HG03064 (cell line): ENCODE measurements at regions not wholly inside any gene's neighbourhood (a gene's known extent, or its start where the extent isn't known, plus 50 kb on each side); places are given as distances from the start of the nearest gene placed in this dataset.
A peak's percentile ranks its signal among the peaks of the same experiment; 100 is the strongest.
"Not testable (repeated sequence)": the region's sequence is repeated elsewhere in the genome, so short reads cannot be mapped to it uniquely, and the experiment has no call there.

Experiments
- ATAC-seq: cut with Tn5 transposase; IDR thresholded peaks from one replicate; pipeline ENCODE4 v1.9.1; 2021; ENCODE audit warnings: low read depth; ENCODE audit not compliant: unreplicated experiment

DNA sequence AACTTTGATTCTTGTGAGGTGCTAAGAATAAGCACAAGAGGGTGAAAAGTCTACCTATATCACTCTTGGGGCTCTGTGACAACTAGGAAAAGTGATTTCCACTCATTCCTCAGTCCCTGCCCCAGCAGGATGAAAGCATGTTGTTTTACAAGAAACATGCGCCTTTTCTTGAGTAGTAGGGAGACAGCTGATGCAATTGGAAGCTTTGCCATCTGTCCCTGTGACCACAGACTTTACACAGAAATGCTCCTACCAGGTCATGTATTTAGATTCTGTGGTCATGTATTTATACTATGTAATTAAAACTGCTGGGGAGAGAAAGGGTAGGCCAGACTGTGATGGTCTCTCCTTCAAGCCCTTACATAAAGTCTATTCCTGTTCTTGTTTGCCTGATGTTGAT, 445.5 kb downstream of the PTPRC start:
- no peak for ATAC-seq

DNA sequence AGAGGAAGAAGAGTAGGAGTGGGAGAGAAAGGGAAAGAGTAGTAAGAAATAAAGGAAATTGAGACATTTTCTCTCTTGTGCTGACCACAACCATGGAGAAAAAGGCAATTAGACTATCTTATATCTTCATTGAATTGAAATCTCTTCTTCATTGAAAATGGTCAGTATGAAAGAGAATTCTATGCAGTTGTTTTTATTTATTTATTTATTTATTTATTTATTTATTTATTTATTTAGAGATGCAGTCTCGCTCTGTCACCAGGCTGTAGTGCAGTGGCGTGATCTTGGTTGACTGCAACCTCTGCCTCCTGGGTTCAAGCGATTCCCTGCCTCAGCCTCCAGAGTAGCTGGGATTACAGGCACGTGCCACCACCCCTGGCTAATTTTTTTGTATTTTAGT, 447.1 kb downstream of the PTPRC start:
- ATAC-seq = no peak

DNA sequence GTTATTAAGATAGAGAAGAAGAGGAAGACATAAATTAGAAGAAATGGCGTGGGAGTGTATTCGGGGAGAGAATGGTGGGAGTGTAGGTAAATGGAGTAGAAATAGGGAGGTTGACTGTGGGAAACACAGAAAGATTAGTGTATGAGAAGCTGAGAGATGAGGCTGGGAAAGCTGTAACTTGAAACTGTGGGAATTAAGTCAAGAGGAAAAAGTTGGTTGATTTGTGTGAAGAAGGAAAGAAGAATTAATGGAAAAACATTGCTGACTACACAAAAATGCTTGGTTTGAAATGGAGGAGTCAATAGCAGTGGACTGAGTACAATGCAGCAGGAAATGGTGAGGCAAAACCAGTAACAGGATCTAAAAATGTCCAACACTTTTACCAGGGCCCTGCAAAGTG, 448.3 kb downstream of the PTPRC start:
- ATAC-seq = no peak

DNA sequence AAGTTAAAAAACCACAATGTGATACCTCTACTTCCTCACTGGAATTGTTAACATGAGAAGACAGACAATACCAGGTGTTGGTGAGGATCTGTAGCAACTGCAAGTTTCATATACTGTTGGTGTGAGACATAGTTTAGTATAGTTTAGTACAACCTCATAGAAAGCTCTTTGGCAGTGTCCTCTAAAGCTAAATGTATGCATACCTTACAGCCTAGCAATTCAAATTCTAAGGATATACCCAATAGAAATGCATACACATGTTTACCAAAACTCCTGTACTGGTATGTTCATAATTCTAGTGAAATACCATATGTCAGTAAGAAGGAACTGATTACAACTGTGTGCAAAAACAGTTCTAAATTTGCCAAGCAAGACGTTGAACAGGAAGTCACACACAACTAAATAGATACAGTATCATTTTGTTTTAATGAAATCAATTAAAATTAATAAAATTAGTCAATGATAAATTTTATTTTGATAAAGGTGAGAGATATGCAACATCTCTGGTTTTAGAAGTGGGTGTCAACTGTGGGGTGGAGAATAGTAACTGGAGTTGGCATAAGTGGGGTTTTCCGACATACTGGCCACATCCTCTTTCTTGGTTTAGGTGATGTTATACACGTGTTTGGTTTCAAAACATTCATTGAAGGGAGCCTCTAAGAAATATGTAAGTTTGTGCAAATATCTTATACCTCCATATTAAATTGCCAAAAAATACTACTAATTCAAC, 450.7 kb downstream of the PTPRC start:
- ATAC-seq = peak; percentile 92

DNA sequence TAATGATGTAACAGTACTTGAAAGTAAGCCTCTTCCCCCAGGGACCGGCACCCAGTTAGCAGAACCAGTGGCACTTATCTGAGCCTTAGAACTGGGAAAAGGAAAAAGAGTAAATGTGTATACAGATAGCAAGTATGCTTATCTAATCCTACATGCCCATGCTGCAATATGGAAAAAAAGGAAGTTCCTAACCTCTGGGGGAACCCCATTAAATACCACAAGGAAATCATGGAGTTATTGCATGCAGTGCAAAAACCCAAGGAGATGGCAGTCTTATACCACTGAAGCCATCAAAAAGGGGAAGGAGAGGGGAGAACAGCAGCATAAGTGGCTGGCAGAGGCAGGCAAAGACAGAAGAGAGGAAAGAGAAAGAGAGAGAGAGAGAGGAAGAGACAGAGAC, 456.8 kb downstream of the PTPRC start:
- ATAC-seq = not testable (repeated sequence)

DNA sequence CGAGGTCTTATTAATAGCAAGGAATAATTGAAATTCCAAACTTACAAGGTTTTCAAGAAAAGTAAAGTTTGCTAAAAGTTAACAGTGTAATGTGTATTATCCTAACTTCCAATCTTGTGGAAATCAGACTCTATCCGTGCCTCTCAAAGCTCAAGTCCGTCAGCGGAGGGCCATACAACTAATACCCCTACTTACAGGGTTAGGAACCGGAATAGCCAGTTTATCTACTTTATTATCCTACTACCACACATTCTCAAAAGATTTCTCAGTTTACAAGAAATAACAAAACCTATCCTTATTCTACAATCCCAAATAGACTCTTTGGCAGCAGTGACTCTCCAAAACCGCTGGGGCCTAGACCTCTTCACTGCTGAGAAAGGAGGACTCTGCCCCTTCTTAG, 457.8 kb downstream of the PTPRC start:
- no peak for ATAC-seq

DNA sequence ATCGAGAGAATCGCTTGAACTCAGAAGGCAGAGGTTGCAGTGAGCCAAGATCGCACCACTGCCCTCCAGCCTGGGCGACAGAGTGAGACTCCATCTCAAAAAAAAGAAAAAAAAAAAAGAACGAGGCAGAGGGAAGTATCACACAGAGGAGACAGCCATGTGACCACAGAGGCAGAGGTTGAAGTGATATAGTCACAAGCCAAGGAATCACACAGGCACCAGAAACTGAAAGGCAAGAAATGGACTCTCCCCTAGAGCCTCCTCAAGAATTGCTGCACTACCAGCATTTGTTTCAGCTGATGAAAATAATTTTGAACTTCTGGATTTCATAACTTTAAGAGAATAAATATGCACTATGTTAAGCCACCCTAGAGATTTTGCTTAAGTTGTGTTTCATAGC, 459.6 kb downstream of the PTPRC start:
- ATAC-seq = no peak

DNA sequence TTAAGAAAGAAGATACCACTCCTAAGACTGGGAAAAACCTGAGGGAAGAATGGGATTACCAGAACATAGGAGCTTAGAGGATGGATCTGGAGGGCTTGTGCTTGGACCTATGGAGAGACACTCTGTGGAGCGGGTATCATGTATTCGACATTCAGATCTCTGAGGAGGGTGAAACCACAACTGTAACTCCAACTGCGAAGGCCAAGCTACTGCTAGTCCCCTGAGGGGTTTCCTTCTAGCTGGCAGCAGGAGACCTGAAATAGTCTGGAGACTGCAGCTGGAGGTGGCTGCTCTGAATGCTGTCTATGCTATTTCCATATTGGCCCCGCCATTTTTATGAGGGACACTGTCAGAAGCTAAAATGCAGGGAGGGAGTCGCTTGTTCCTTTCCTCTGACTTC, 462.3 kb downstream of the PTPRC start:
- ATAC-seq = no peak

DNA sequence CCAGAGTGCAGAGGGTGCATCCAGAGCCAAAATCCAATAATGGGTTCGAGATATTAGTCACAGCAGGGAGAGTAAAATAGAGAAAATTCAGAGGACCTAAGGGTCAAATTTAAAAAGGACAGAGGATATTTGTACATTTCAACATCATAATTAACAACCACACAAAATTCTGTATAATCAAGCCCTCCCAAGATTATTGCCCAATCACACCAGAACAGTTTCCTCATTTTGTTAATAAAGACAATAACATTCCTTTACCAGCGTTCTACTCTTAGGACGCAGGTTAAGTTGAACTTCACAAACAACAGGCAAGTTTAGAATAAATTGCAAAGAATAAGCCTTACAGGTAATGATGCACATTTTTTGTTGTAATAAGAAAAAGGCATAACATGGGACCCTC, 462.8 kb downstream of the PTPRC start:
- no peak for ATAC-seq

DNA sequence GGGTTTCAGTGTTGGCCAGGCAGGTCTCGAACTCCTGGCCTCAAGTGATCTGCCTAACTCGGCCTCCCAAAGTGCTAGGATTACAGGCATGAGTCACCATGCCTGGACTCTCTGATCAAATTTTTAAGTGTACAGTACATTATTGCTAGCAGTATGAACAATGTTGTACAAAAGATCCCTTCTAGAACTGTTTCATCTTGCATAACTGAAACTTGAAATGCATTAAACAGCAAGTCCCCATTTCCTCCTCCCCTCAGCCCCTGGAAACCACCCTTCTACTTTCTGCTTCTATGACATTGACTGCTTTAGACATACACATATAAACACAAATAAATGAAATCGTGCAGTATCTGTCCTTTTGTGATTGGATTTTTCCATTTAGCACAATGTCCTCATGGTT, 463.4 kb downstream of the PTPRC start:
- no peak for ATAC-seq

DNA sequence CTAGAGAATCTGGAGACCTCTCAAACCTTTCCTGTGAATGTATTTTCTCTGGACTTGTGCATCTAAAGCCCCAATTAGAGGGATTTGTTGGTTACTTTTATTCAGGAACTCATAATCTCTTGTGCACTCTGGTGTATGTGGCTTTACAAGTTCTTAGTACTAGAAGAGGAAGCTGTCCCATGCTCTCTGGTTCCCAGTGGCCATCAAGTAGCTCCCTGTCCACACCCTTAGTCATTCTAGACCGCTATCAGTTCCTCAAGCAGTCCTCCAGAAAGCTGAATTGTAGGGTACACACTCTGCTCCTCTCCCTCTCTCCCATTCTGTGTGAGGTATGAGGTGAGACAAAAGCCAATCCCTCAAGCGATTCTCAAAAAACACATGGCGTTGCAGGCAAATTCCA, 470.3 kb downstream of the PTPRC start:
- no peak for ATAC-seq

DNA sequence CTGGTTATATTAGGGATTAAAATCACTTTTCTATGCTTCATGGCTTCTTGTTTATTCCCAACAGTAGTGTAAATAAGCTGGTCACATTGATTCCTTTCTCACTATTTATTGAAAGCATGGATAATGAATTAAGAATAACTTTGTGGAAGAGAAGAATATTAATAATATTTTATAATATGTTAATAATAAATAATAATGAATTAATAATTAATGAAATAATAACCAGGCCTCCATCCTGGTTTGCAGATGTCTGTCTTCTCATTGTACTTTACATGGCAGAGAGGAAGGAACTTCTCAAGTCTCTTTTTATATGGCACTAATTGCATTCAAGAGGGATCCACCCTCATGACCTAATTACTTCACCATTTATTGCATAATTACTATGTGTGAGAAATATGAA, 473.5 kb downstream of the PTPRC start:
- no peak for ATAC-seq

DNA sequence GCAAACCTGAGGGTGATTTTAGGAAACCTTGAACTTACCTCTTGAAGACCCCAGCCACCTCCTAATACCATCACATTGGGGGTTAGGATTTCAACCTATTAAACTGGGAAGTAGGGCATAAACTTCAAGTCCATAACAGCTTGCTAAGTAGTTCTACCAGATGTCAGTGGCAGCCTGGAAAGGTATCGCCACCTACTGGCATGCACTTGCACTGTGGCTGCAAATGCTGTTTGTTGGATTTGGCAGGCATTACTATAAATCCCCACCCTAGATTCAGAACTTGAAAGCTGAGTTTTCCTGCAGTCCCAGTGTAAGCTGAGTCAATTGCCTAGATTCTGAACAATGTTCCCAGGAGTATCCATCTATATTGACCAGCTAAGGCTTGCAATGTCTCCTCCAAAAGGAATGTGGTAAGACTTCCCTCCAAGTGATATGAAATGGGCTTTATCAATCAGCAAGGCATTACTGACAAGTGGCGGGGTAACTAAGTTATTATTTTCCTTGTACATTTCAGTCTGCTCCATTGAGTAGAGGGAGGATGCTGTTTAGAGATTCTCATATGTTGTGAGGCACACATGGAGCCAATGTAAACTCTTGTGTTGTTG, 474.5 kb downstream of the PTPRC start:
- no peak for ATAC-seq

DNA sequence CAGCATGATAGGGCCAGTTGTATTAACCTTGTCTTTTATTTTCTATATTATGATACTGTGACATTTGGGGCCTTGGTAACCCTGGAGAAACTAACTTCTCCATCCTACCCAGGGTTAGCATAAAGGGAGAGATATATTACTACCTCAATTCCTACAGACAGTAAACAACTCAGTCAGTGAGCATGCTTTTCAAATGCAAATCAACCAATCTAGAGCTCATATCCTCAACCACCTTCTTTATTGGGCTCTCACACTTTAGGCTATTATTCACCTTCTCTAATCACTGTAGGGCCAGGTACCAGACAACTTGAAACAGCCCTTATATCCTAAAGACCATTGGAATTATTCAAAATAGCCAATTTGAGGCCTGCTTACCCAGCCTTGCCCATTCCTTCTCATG, 477.6 kb downstream of the PTPRC start:
- ATAC-seq = no peak

DNA sequence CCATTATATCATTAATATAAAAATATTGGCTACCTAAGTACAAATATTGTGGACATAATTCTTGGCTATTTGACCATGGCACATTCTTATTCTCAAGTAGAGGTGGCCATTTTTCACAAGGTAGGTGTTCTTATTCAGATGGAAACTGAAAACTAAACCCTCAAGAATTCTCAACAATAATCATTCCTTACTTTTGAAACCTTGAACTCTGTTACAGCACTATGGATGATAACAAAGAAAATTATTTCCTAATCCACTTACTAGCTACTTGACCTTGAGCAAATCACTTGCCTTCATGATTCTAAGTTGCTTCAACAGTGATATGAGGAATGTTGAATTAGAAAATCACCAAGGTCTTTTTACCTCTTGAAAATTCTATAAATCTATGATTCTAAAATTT, 482.2 kb downstream of the PTPRC start:
- no peak for ATAC-seq

DNA sequence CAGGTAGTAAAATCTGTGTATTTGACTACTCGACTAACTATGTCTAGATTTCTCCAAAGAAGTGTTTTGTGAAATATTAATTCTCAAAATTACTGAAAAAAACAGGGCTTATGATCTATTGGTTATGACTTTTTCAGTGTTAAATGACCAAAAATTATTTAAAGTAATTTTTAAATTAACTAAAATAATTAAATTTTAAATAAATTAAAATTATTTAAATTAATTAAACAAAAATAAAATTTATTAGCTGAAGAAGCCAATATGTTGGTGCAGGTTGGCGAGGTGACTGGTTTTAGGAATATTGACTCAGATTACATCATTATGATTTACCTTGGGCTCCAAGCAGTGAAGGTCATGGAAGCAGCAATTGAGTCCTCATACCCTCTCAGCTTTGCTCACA, 483.2 kb downstream of the PTPRC start:
- no peak for ATAC-seq

DNA sequence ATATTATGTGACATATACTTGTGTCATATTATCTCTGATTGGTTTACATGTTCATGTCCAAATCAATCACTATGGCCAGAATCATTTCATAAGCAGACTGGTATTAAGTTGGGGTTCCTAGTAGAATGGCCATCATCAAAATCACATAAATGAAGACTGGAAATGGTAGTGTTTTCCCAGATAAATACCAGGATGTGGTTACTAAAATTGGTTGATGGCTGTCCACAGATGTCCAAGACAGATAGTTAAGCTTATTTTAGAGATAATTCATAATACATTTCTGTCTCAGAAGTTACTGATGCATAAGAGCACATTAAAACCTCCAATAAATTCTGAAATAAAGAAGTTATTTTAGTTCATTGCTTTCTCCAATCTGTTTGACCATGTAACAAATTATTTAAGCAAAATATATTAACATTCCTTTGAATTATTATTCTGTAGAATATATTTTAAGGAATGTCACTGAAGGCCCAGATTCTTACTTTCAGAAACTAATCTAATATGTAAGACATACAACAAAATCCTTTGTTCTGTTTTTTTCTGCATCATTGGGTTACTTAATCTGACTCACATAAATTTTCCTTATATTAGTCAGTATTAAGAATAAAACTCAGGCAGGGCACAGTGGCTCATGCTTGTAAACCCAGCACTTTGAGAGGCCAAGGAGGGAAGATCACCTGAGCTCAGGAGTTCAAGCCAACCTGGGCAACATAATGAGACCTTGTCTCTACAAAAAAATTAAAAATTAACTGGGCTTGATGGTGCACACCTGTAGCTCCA, 483.9 kb downstream of the PTPRC start:
- ATAC-seq = no peak

DNA sequence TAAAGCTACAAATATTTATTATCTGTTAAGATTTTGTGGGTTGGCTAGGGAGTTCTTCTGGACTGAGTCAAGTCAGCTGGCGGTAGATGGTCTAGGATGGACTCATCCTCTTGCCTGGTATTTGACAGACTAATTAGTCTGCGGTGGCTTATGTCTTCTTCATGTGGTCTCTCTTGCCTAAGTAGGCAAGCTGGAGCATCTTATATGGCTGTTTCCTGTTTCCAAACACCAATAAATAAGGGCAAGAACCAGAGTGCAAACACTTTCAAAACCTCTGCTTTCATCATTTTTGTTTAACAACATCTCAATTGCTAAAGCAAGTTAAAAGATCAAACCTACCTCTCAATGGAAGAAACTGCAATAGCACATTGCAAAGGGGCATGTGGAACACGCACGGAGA, 484.8 kb downstream of the PTPRC start:
- no peak for ATAC-seq

DNA sequence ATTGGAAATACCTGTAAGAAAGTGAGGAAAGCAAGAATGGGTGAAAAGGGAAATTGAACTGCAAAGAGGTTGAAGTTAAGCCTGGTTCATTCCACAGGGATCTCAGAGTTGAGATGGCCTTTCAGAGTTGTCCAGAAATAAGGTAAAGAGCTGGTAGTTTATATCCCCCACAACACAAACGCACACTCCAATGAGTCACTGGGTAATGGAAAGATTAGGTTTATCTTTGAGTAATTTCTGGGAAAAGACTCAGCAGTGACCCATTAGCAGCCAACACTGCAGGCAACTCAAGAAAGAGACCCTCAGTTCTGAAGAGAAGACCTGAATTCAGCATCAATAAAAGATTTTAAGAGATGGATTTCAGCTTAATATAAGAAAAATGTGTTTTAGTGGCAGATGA, 485.5 kb downstream of the PTPRC start:
- no peak for ATAC-seq

DNA sequence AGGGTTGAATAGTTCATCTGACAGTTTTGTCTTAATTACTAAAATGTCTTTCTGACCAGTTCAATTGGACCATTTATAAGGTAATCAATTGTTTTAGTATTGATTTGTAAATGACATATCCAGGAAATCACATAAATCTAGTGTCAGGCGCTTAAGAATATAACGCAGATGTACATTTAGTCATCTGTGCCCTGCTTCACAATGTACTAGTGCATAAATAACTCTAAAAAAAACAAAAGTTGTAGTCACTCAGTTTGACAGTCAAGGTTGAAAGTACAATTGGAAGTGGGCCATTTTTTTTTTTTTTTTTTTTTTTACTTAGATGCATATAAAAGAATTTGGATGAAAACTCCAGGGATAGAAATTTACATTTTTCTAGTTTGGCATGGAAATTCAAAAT, 490.4 kb downstream of the PTPRC start:
- ATAC-seq = no peak

DNA sequence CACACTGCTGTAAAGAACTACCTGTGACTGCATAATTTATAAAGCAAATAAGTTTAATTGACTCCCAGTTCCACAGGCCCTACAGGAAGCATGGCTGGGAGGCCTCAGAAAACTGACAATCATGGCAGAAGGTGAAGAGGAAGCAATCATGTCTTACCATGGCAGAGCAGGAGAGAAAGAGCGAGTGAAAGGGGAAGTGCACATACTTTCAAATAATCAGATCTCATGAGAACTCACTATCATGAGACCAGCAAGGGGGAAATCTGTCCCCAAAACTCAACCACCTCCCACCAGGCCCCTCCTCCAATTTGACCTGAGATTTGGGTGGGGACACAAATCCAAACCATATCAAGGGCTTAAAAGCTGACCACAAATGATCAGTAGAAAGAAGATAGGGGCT, 493.2 kb downstream of the PTPRC start:
- no peak for ATAC-seq

DNA sequence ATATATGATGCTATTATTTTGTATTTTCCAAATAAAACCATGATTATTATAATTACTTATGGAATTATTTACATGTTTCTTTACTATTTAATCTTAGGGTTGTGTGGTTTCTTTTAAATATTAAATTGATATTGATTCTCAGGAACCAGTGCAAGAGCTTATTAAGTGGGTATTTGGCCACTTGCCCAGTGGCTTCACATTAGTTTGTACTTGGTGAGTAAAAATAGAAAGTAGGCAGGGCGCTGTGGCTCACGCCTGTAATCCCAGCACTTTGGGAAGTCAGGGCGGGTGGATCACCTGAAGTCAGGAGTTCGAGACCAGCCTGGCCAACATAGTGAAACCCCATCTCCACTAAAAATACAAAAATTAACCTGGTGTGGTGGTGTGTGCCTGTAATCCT, 497.1 kb downstream of the PTPRC start:
- no peak for ATAC-seq
